Uterus (tissue), 2 donors: ENCODE measurements at regions not wholly inside any gene's neighbourhood (a gene's known extent, or its start where the extent isn't known, plus 50 kb on each side); places are given as distances from the start of the nearest gene placed in this dataset.

Experiments
- POLR2A ChIP-seq, 2 donors: fragments of 450-650 bp; IDR thresholded peaks; one replicate each; pipeline ENCODE4 v1.6.1; 2016; ENCODE audit warnings: antibody characterized with exemption in 2 of 2, mild to moderate bottlenecking in 1 of 2, moderate library complexity in 1 of 2
- TF ChIP-seq, protein P1 (sequence below), 4 experiments: fragments of 200-600 bp in 2 of 4; fragments of 450-650 bp in 2 of 4; sonication (generic) in 2 of 4; IDR thresholded peaks; one replicate each; pipeline ENCODE4 v1.5.1; 2016 to 2019; ENCODE audit warnings: antibody characterized with exemption in 4 of 4, mild to moderate bottlenecking in 2 of 4, moderate library complexity in 1 of 4

DNA sequence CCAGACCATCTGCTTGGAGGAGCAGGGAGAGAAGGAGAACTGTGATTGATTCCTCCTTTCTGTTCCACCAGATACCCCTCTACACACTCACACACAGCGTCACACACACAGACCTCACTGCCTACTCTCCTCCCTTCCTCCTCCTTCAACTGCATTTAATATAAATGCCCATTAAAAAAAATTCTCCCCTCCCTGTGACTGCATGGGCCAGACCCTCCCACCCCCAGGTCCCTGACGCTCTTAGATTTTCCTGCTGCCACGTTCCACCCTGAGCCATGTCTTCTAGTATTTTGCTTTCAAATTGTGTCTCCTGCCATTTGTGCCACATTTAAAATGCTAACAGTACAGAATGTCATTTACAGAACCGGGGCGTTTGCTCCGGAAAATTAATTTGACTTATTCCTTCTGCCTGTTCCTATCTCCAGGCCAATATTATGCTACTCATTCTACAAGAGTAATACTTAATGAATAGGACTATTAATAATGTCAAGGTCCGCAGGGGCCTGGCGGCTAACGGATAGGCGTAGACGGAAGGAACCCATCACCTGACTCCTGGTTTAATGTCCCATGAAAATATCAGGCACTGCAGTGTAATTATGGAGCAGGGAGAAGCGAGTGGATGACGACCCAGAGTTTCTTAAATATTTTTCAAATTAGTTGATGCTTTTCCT is 100.2 kb downstream of the MRM1 start:
- TF ChIP-seq, protein P1, sequence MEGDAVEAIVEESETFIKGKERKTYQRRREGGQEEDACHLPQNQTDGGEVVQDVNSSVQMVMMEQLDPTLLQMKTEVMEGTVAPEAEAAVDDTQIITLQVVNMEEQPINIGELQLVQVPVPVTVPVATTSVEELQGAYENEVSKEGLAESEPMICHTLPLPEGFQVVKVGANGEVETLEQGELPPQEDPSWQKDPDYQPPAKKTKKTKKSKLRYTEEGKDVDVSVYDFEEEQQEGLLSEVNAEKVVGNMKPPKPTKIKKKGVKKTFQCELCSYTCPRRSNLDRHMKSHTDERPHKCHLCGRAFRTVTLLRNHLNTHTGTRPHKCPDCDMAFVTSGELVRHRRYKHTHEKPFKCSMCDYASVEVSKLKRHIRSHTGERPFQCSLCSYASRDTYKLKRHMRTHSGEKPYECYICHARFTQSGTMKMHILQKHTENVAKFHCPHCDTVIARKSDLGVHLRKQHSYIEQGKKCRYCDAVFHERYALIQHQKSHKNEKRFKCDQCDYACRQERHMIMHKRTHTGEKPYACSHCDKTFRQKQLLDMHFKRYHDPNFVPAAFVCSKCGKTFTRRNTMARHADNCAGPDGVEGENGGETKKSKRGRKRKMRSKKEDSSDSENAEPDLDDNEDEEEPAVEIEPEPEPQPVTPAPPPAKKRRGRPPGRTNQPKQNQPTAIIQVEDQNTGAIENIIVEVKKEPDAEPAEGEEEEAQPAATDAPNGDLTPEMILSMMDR (IDR thresholded peaks at IDR 0.05): no peak
- TF ChIP-seq POLR2A (IDR thresholded peaks at IDR 0.05): no peak
